Sigmoid colon (tissue), 6 donors: ENCODE measurements at regions not wholly inside any gene's neighbourhood (a gene's known extent, or its start where the extent isn't known, plus 50 kb on each side); places are given as distances from the start of the nearest gene placed in this dataset.

Experiments
- DNase-seq: peaks from one replicate; pipeline ENCODE4 v3.0.0-alpha.2; 2019
- H3K27ac ChIP-seq, 4 donors: fragments of 200-600 bp; sonication (generic); one replicate each; pipeline ENCODE4 v1.5.1; 2016 to 2019; ENCODE audit warnings: mild to moderate bottlenecking in 1 of 4
- H3K27me3 ChIP-seq, 3 donors: fragments of 200-600 bp; sonication (generic); one replicate each; pipeline ENCODE4 v1.5.1; 2019; ENCODE audit warnings: mild to moderate bottlenecking in 1 of 3
- H3K36me3 ChIP-seq, 4 donors: fragments of 200-600 bp; sonication (generic); one replicate each; pipeline ENCODE4 v1.5.1; 2016 to 2019
- H3K4me1 ChIP-seq, 4 donors: fragments of 200-600 bp; sonication (generic); one replicate each; pipeline ENCODE4 v1.5.1; 2017 to 2019
- H3K4me3 ChIP-seq, 4 donors: fragments of 200-600 bp; sonication (generic); one replicate each; pipeline ENCODE4 v1.5.1; 2017 to 2019; ENCODE audit warnings: mild to moderate bottlenecking in 2 of 4, moderate library complexity in 1 of 4
- H3K9me3 ChIP-seq, 4 donors: fragments of 200-600 bp in 3 of 4; sonication (generic) in 3 of 4; one replicate each; pipeline versions ENCODE4 v1.5.1 to v1.6.1; 2013 to 2019
- EP300 ChIP-seq, 4 donors: sonication (generic); formaldehyde crosslinking; IDR thresholded peaks; one replicate each; pipeline ENCODE4 v1.6.1; 2017; ENCODE audit warnings: antibody characterized with exemption in 4 of 4
- POLR2A ChIP-seq, 2 donors: fragments of 450-650 bp; IDR thresholded peaks; one replicate each; pipeline ENCODE4 v1.6.1; 2016; ENCODE audit warnings: antibody characterized with exemption in 2 of 2, mild to moderate bottlenecking in 2 of 2, moderate library complexity in 2 of 2
- POLR2AphosphoS5 ChIP-seq, 4 donors: sonication (generic); formaldehyde crosslinking; IDR thresholded peaks; one replicate each; pipeline ENCODE4 v1.6.1; 2017; ENCODE audit warnings: antibody characterized with exemption in 4 of 4
- WGBS, 2 donors: extraction: QIAGEN DNeasy Blood & Tissue Kit; methylation state at CpG; one replicate each; pipeline ENCODE4 v1.1.7; 2013; 5-methylcytosine and 5-hydroxymethylcytosine counted together
- intact Hi-C: fragments of 100-400 bp; cut with DNase I; formaldehyde crosslinking; loops from one replicate; pipeline ENCODE4 v1.15.1; 2023
- TF ChIP-seq, protein P1 (sequence below), 4 experiments: fragments of 450-650 bp in 3 of 4; fragments of 200-600 bp in 1 of 4; IDR thresholded peaks; one replicate each; pipeline ENCODE4 v1.5.1; 2016 to 2019; ENCODE audit warnings: antibody characterized with exemption in 4 of 4, mild to moderate bottlenecking in 3 of 4, moderate library complexity in 2 of 4
- donor health status: healthy with polysubstance abuse.
- donor health status: healthy.

GRCh38 chr9:95822583-95823431, 52.7 kb upstream of the ERCC6L2 start:
- no peak overlapping the region for H3K4me3 ChIP-seq
- H3K27ac ChIP-seq: peak overlapping the region in 2 of 4 donors; percentile 8 to 12
- no peaks in the 10 kb centered on the region for H3K36me3 ChIP-seq
- TF ChIP-seq, protein P1, sequence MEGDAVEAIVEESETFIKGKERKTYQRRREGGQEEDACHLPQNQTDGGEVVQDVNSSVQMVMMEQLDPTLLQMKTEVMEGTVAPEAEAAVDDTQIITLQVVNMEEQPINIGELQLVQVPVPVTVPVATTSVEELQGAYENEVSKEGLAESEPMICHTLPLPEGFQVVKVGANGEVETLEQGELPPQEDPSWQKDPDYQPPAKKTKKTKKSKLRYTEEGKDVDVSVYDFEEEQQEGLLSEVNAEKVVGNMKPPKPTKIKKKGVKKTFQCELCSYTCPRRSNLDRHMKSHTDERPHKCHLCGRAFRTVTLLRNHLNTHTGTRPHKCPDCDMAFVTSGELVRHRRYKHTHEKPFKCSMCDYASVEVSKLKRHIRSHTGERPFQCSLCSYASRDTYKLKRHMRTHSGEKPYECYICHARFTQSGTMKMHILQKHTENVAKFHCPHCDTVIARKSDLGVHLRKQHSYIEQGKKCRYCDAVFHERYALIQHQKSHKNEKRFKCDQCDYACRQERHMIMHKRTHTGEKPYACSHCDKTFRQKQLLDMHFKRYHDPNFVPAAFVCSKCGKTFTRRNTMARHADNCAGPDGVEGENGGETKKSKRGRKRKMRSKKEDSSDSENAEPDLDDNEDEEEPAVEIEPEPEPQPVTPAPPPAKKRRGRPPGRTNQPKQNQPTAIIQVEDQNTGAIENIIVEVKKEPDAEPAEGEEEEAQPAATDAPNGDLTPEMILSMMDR (IDR thresholded peaks at IDR 0.05): no peak
- TF ChIP-seq POLR2AphosphoS5 (IDR thresholded peaks at IDR 0.05) (no peak), POLR2A (IDR thresholded peaks at IDR 0.05) (no peak), EP300 (IDR thresholded peaks at IDR 0.05) (no peak)
- H3K27me3 ChIP-seq: no peaks in the 10 kb centered on the region
- 63 to 70% methylated on average over 11 of the region's 11 CpGs for WGBS, 2 donors
- H3K9me3 ChIP-seq: no peaks in the 10 kb centered on the region
- DNase-seq: no peak
- intact Hi-C loops: no loop called here
- H3K4me1 ChIP-seq: peaks cover 0 to 18% (median 12%) of the 10 kb centered on the region in 4 donors

DNA sequence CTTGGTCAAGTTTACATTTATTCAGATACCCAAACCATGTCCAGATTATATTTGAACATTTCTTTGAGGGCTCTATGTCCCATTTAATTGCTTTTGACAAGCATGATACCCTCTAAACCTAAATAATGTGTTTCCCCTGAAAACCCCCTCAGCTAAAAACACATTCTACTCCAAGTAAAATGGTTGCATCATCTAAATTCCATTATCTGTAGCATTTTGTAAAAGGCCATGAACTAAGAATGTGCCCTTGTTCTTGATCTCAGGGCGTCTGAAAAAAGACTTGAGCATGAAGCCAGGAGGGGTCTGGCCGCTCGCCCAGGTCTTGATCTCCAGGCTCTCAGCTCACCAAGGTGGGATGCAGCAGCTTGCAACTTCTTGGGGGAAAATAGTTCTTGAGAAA, 53.5 kb upstream of the ERCC6L2 start:
- Histone ChIP-seq H3K27me3 (no peaks in the 10 kb centered on the region), H3K9me3 (no peaks in the 10 kb centered on the region), H3K27ac (no peak overlapping the region), H3K36me3 (no peaks in the 10 kb centered on the region), H3K4me3 (no peak overlapping the region), H3K4me1 (peaks cover 0 to 18% (median 12%) of the 10 kb centered on the region in 4 donors)
- TF ChIP-seq POLR2A (IDR thresholded peaks at IDR 0.05) (no peak), EP300 (IDR thresholded peaks at IDR 0.05) (no peak), POLR2AphosphoS5 (IDR thresholded peaks at IDR 0.05) (no peak)
- TF ChIP-seq, protein P1 (IDR thresholded peaks at IDR 0.05): no peak
- intact Hi-C loops: no loop called here
- WGBS, 2 donors: 91 to 94% methylated on average over 3 of the region's 3 CpGs
- no peak for DNase-seq

- intact Hi-C loops: no loop called here
- no peak overlapping the region for H3K27ac ChIP-seq
Observed at GRCh38 chr9:95820074-95820473, 55.4 kb upstream of the ERCC6L2 start.

GRCh38 chr9:95819636-95820035, 55.9 kb upstream of the ERCC6L2 start:
- Histone ChIP-seq H3K9me3 (no peaks in the 10 kb centered on the region), H3K4me1 (peaks cover 0 to 18% (median 12%) of the 10 kb centered on the region in 4 donors), H3K27me3 (no peaks in the 10 kb centered on the region), H3K36me3 (no peaks in the 10 kb centered on the region), H3K4me3 (no peak overlapping the region), H3K27ac (no peak overlapping the region)
- TF ChIP-seq POLR2AphosphoS5 (IDR thresholded peaks at IDR 0.05): no peak
- TF ChIP-seq, protein P1 (IDR thresholded peaks at IDR 0.05): no peak
- TF ChIP-seq EP300 (IDR thresholded peaks at IDR 0.05): no peak
- TF ChIP-seq POLR2A (IDR thresholded peaks at IDR 0.05): no peak
- WGBS, 2 donors: 94 to 97% methylated on average over 10 of the region's 10 CpGs
- no peak for DNase-seq
- intact Hi-C loops: no loop called here

More at GRCh38 chr9:95820074-95820473, 55.4 kb upstream of the ERCC6L2 start:
- Histone ChIP-seq H3K36me3 (no peaks in the 10 kb centered on the region), H3K4me3 (no peak overlapping the region), H3K4me1 (peaks cover 0 to 18% (median 12%) of the 10 kb centered on the region in 4 donors), H3K9me3 (no peaks in the 10 kb centered on the region), H3K27me3 (no peaks in the 10 kb centered on the region)
- TF ChIP-seq POLR2A (IDR thresholded peaks at IDR 0.05): no peak
- TF ChIP-seq POLR2AphosphoS5 (IDR thresholded peaks at IDR 0.05): no peak
- TF ChIP-seq, protein P1 (IDR thresholded peaks at IDR 0.05): no peak
- no peak for TF ChIP-seq EP300 (IDR thresholded peaks at IDR 0.05)
- no peak for DNase-seq
- WGBS, 2 donors: 97 to 98% methylated on average over 8 of the region's 8 CpGs
